H1 (cell line): ENCODE measurements at regions not wholly inside any gene's neighbourhood (a gene's known extent, or its start where the extent isn't known, plus 50 kb on each side); places are given as distances from the start of the nearest gene placed in this dataset.

Experiments
- CTCF ChIA-PET: fragments of 300-600 bp; sonication (Branson Sonifier 250); formaldehyde crosslinking; loops from one replicate; lab custom pipeline; 2021; ENCODE audit not compliant: partially characterized antibody; lab: Charles Lee
- POLR2A ChIA-PET: fragments of 300-600 bp; sonication (Branson Sonifier 250); formaldehyde crosslinking; loops from one replicate; lab custom pipeline; 2021; ENCODE audit warnings: inconsistent platforms; ENCODE audit not compliant: partially characterized antibody; lab: Charles Lee
- DNase-seq, 2 experiments: peaks; one replicate each; pipeline versions ENCODE4 v3.0.0 to v3.0.0-alpha.2; 2010 to 2022; ENCODE audit warnings: low spot score in 2 of 2, low read depth in 1 of 2, mixed read lengths in 1 of 2
- FAIRE-seq: peaks from 2 replicates; lab custom pipeline; 2011; peaks lifted over from hg19 to GRCh38; lab: Jason Lieb, UNC
- H2AFZ ChIP-seq: 2 replicates; pipeline ENCODE4 v1.8.1; 2012; ENCODE audit warnings: low read length, inconsistent platforms
- H2AK5ac ChIP-seq: 2 replicates; pipeline ENCODE4 v1.6.1; 2013; ENCODE audit warnings: low read depth, low read length
- H2BK120ac ChIP-seq: replicated peaks from 2 replicates; pipeline ENCODE3; 2013; ENCODE audit warnings: low read depth, low read length, inconsistent platforms
- H2BK12ac ChIP-seq: 2 replicates; pipeline ENCODE4 v1.6.1; 2013; ENCODE audit warnings: low read depth, low read length
- H2BK15ac ChIP-seq: 2 replicates; pipeline ENCODE4 v1.6.1; 2013; ENCODE audit warnings: low read length
- H2BK20ac ChIP-seq: 2 replicates; pipeline ENCODE4 v1.6.1; 2013; ENCODE audit warnings: low read length
- H2BK5ac ChIP-seq: 2 replicates; pipeline ENCODE4 v1.6.1; 2013; ENCODE audit warnings: low read depth, low read length
- H3K14ac ChIP-seq: 2 replicates; pipeline ENCODE4 v1.6.1; 2013; ENCODE audit warnings: inconsistent platforms; ENCODE audit not compliant: insufficient read length
- H3K18ac ChIP-seq: 2 replicates; pipeline ENCODE4 v1.6.1; 2013; ENCODE audit warnings: low read length; ENCODE audit errors: extremely low read depth
- H3K23ac ChIP-seq: 2 replicates; pipeline ENCODE4 v1.6.1; 2013; ENCODE audit warnings: inconsistent platforms; ENCODE audit not compliant: insufficient read length
- H3K23me2 ChIP-seq: 2 replicates; pipeline ENCODE4 v1.6.1; 2013; ENCODE audit warnings: low read depth, low read length
- H3K27ac ChIP-seq: 2 replicates; pipeline ENCODE4 v1.6.1; 2011; ENCODE audit warnings: low read depth, low read length, inconsistent platforms
- H3K27me3 ChIP-seq, 4 experiments: replicated peaks in 1 of 4; 1 replicate in 1 of 4; 2 replicates in 3 of 4; pipeline versions ENCODE4 v1.6.1 to v1.8.1; 2011 to 2013; ENCODE audit warnings: low read length in 3 of 4, mild to moderate bottlenecking in 3 of 4, inconsistent platforms in 2 of 4, mixed read lengths in 2 of 4, moderate library complexity in 1 of 4; ENCODE audit not compliant: control insufficient read depth in 3 of 4, insufficient read depth in 3 of 4; ENCODE audit errors: extremely low read depth in 1 of 4
- H3K36me3 ChIP-seq, 4 experiments: 2 replicates each; pipeline versions ENCODE4 v1.6.1 to v1.8.1; 2011 to 2013; ENCODE audit warnings: mild to moderate bottlenecking in 4 of 4, low read length in 3 of 4, moderate library complexity in 2 of 4, control low read depth in 1 of 4, inconsistent platforms in 1 of 4; ENCODE audit not compliant: insufficient read depth in 4 of 4, control insufficient read depth in 2 of 4
- H3K4ac ChIP-seq: replicated peaks from 2 replicates; pipeline ENCODE3; 2013; ENCODE audit warnings: low read length, low read depth, mixed read lengths, inconsistent platforms; ENCODE audit not compliant: insufficient read length
- H3K4me1 ChIP-seq, 4 experiments: replicated peaks in 1 of 4; 1 replicate in 1 of 4; 2 replicates in 3 of 4; pipeline versions ENCODE4 v1.6.1 to v1.8.1; 2011 to 2013; ENCODE audit warnings: low read length in 3 of 4, inconsistent platforms in 2 of 4, mixed read lengths in 1 of 4; ENCODE audit not compliant: insufficient read depth in 4 of 4, control insufficient read depth in 3 of 4
- H3K4me2 ChIP-seq, 2 experiments: 2 replicates each; pipeline versions ENCODE4 v1.6.1 to v1.8.1; 2011 to 2013; ENCODE audit warnings: low read depth in 2 of 2, low read length in 2 of 2, control low read depth in 1 of 2, inconsistent platforms in 1 of 2, mild to moderate bottlenecking in 1 of 2; ENCODE audit not compliant: insufficient read depth in 1 of 2
- H3K4me3 ChIP-seq, 4 experiments: fragments of 200-600, 300-600 bp in 1 of 4; sonication (generic), shearing (Covaris generic), sonication (Bioruptor Twin) in 1 of 4; 2 replicates each; pipeline versions ENCODE4 v1.5.1 to v1.8.1; 2011 to 2016; ENCODE audit warnings: low read length in 4 of 4, low read depth in 3 of 4, control low read depth in 2 of 4, inconsistent platforms in 2 of 4, mild to moderate bottlenecking in 2 of 4, mixed read lengths in 1 of 4, moderate library complexity in 1 of 4; ENCODE audit not compliant: insufficient read depth in 2 of 4; ENCODE audit errors: extremely low read depth in 1 of 4
- H3K56ac ChIP-seq: replicated peaks from 2 replicates; pipeline ENCODE3; 2013; ENCODE audit warnings: low read depth, mild to moderate bottlenecking, mixed read lengths, low read length, inconsistent platforms; ENCODE audit not compliant: insufficient read length
- H3K79me1 ChIP-seq: 2 replicates; pipeline ENCODE4 v1.6.1; 2013; ENCODE audit warnings: low read depth, low read length, control low read depth
- H3K79me2 ChIP-seq, 2 experiments: 2 replicates each; pipeline versions ENCODE4 v1.6.1 to v1.8.1; 2012 to 2013; ENCODE audit warnings: low read length in 2 of 2, mild to moderate bottlenecking in 2 of 2, inconsistent platforms in 1 of 2; ENCODE audit not compliant: insufficient read depth in 2 of 2, control insufficient read depth in 1 of 2
- H3K9ac ChIP-seq, 4 experiments: replicated peaks in 1 of 4; 1 replicate in 1 of 4; 2 replicates in 3 of 4; pipeline versions ENCODE4 v1.6.1 to v1.8.1; 2011 to 2013; ENCODE audit warnings: low read depth in 3 of 4, low read length in 3 of 4, control low read depth in 2 of 4, mild to moderate bottlenecking in 2 of 4, moderate library complexity in 2 of 4, inconsistent platforms in 1 of 4; ENCODE audit errors: extremely low read depth in 1 of 4
- H3K9me3 ChIP-seq, 2 experiments: 2 replicates each; pipeline versions ENCODE4 v1.6.1 to v1.8.1; 2012 to 2013; ENCODE audit warnings: mild to moderate bottlenecking in 2 of 2, moderate library complexity in 2 of 2, control low read depth in 1 of 2, inconsistent platforms in 1 of 2, low read depth in 1 of 2, low read length in 1 of 2, mixed read lengths in 1 of 2; ENCODE audit not compliant: insufficient read depth in 2 of 2
- H4K20me1 ChIP-seq, 2 experiments: replicated peaks in 1 of 2; 2 replicates each; pipeline versions ENCODE3 to v1.8.1; 2011 to 2013; ENCODE audit warnings: inconsistent platforms in 2 of 2, low read length in 2 of 2, mild to moderate bottlenecking in 1 of 2; ENCODE audit not compliant: insufficient read depth in 2 of 2, control insufficient read depth in 1 of 2
- H4K5ac ChIP-seq: 2 replicates; pipeline ENCODE4 v1.6.1; 2013; ENCODE audit warnings: low read length, low read depth, mixed read lengths, inconsistent platforms; ENCODE audit not compliant: insufficient read length
- H4K8ac ChIP-seq: 2 replicates; pipeline ENCODE4 v1.8.0; 2013; ENCODE audit warnings: mild to moderate bottlenecking, moderate library complexity, low read length, inconsistent platforms; ENCODE audit not compliant: insufficient read depth; ENCODE audit errors: extremely low read depth
- H4K91ac ChIP-seq: replicated peaks from 2 replicates; pipeline ENCODE3; 2013; ENCODE audit warnings: low read length, mixed read lengths, inconsistent platforms; ENCODE audit not compliant: insufficient read length
- BACH1 ChIP-seq: IDR thresholded peaks from 2 replicates; pipeline ENCODE4 v1.6.1; 2012; ENCODE audit warnings: low read length, improper control_type of control experiment
- CEBPB ChIP-seq: IDR thresholded peaks from 2 replicates; pipeline ENCODE4 v1.6.1; 2012; ENCODE audit warnings: low read depth, low read length
- CTBP2 ChIP-seq: IDR thresholded peaks from 2 replicates; pipeline ENCODE4 v1.7.0; 2011; ENCODE audit warnings: borderline replicate concordance, mild to moderate bottlenecking, moderate library complexity, mixed read lengths, low read length; ENCODE audit not compliant: insufficient read depth, insufficient read length
- EGR1 ChIP-seq: IDR thresholded peaks from 2 replicates; pipeline ENCODE4 v1.6.1; 2011; ENCODE audit warnings: low read depth, low read length, borderline replicate concordance
- JUND ChIP-seq: IDR thresholded peaks from 2 replicates; pipeline ENCODE4 v1.6.1; 2011; ENCODE audit warnings: mild to moderate bottlenecking, improper control_type of control experiment, low read length
- NANOG ChIP-seq: IDR thresholded peaks from 2 replicates; pipeline ENCODE4 v1.6.1; 2011; ENCODE audit warnings: low read length, low read depth, mild to moderate bottlenecking, inconsistent platforms; ENCODE audit not compliant: insufficient read depth, poor library complexity, severe bottlenecking

GRCh38 chr2:186346216-186346615, 139.8 kb upstream of the ZC3H15 start:
- POLR2A ChIA-PET, result no interaction called here
- TF ChIP-seq CEBPB, result no peak
- TF ChIP-seq JUND, result no peak
- TF ChIP-seq BACH1, result no peak
- TF ChIP-seq NANOG, result no peak
- TF ChIP-seq CTBP2, result no peak
- TF ChIP-seq EGR1, result no peak

More at GRCh38 chr2:186346216-186346615, 139.8 kb upstream of the ZC3H15 start:
- Histone ChIP-seq H2BK120ac (no peak overlapping the region), H2BK12ac (no peak overlapping the region), H3K4ac (no peak overlapping the region), H3K36me3 (no peaks in the 10 kb centered on the region), H2AK5ac (no peak overlapping the region), H3K14ac (no peak overlapping the region), H3K27ac (no peak overlapping the region), H4K5ac (no peak overlapping the region), H3K79me2 (no peaks in the 10 kb centered on the region), H3K4me1 (no peaks in the 10 kb centered on the region), H3K23ac (no peak overlapping the region), H4K91ac (no peak overlapping the region), H3K9me3 (no peaks in the 10 kb centered on the region), H2BK15ac (no peak overlapping the region), H3K56ac (no peak overlapping the region), H2BK20ac (no peak overlapping the region), H3K9ac (no peak overlapping the region), H2AFZ (no peak overlapping the region), H2BK5ac (no peak overlapping the region), H3K23me2 (no peaks in the 10 kb centered on the region), H4K20me1 (no peaks in the 10 kb centered on the region), H3K18ac (no peak overlapping the region), H4K8ac (no peak overlapping the region), H3K4me3 (no peak overlapping the region), H3K27me3 (no peaks in the 10 kb centered on the region), H3K79me1 (no peaks in the 10 kb centered on the region), H3K4me2 (no peak overlapping the region)
- no peak for DNase-seq
- CTCF ChIA-PET, result no interaction called here
- no peak for FAIRE-seq
